ENCODE measurements at regions not wholly inside any gene's neighbourhood (a gene's known extent, or its start where the extent isn't known, plus 50 kb on each side); places are given as distances from the start of the nearest gene placed in this dataset.

DNA sequence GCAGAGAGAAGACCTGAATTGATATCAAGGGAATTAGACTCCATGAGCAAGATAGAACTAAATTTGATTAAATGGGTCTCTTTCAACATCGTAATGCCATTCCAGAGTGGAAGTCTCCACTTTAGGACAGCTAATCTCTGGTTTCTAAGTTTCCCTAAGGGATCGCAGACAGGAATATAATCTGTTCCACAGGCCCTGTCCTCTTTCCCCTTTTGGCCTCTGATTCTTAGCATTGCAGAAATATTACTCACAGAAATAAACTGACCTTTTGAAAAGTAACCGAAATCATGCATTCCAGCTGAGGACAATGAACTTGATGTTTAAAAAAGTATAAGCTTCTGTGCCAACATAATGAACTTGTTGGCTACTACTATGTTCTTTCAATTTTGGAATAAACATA lies 227.8 kb downstream of the ETS1 start:
- intact Hi-C loops (cut with micrococcal nuclease), result no loop called here
- DNase-seq (ENCODE audit: low read depth, low spot score) (peak; percentile 31), FAIRE-seq (peak; percentile 26)
- H3K9me1 ChIP-seq (replicated peaks; ENCODE audit: control insufficient read depth, extremely low read depth, insufficient read depth, low read length), result no peaks in the 10 kb centered on the region
- H3K79me2 ChIP-seq (ENCODE audit: control insufficient read depth, insufficient read depth, low read length), result no peaks in the 10 kb centered on the region
- no peaks in the 10 kb centered on the region for H3K27me3 ChIP-seq (ENCODE audit: control insufficient read depth in 2 of 2, insufficient read depth in 2 of 2, low read length in 2 of 2)
- H3K36me3 ChIP-seq (ENCODE audit: control insufficient read depth in 2 of 2, extremely low read depth in 1 of 2, insufficient read depth in 2 of 2, low read length in 2 of 2), result no peaks in the 10 kb centered on the region
- no TSS peak for BruUV-seq (replicated peaks)
- peaks cover 3% of the 10 kb centered on the region for H3K4me1 ChIP-seq (ENCODE audit: control insufficient read depth, extremely low read depth, insufficient read depth, low read length)
- no peak overlapping the region for H3K4me2 ChIP-seq (ENCODE audit: insufficient read depth, low read length)
- TF ChIP-seq EZH2 (IDR thresholded peaks at IDR 0.05; ENCODE audit: borderline replicate concordance, low read depth, low read length, severe bottlenecking) (no peak), JUN (IDR thresholded peaks at IDR 0.05; ENCODE audit: borderline replicate concordance, insufficient read depth, insufficient read length, low read depth) (no peak), FOS (IDR thresholded peaks at IDR 0.05; ENCODE audit: borderline replicate concordance, insufficient read depth, low read length) (no peak), GATA2 (IDR thresholded peaks at IDR 0.05; ENCODE audit: insufficient read depth, insufficient read length, low read depth, low read length) (no peak), POLR2AphosphoS5 (IDR thresholded peaks at IDR 0.05; ENCODE audit: insufficient read depth, low read depth, low read length) (no peak), POLR2A (IDR thresholded peaks at IDR 0.05; ENCODE audit: low read depth, low read length) (no peak), MYC (IDR thresholded peaks at IDR 0.05; ENCODE audit: low read depth, low read length) (no peak)
- TF ChIP-seq, protein P1, sequence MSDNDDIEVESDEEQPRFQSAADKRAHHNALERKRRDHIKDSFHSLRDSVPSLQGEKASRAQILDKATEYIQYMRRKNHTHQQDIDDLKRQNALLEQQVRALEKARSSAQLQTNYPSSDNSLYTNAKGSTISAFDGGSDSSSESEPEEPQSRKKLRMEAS (IDR thresholded peaks at IDR 0.05; ENCODE audit: insufficient read depth, insufficient read length), result no peak
- TF ChIP-seq, protein P2, sequence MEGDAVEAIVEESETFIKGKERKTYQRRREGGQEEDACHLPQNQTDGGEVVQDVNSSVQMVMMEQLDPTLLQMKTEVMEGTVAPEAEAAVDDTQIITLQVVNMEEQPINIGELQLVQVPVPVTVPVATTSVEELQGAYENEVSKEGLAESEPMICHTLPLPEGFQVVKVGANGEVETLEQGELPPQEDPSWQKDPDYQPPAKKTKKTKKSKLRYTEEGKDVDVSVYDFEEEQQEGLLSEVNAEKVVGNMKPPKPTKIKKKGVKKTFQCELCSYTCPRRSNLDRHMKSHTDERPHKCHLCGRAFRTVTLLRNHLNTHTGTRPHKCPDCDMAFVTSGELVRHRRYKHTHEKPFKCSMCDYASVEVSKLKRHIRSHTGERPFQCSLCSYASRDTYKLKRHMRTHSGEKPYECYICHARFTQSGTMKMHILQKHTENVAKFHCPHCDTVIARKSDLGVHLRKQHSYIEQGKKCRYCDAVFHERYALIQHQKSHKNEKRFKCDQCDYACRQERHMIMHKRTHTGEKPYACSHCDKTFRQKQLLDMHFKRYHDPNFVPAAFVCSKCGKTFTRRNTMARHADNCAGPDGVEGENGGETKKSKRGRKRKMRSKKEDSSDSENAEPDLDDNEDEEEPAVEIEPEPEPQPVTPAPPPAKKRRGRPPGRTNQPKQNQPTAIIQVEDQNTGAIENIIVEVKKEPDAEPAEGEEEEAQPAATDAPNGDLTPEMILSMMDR (IDR thresholded peaks at IDR 0.05; ENCODE audit: extremely low read depth in 1 of 2, insufficient read depth in 1 of 2, low read depth in 1 of 2, low read length in 2 of 2), result no peak
- H3K9me3 ChIP-seq (replicated peaks; ENCODE audit: control insufficient read depth, insufficient read depth, low read length), result no peaks in the 10 kb centered on the region
- no peak overlapping the region for H3K4me3 ChIP-seq (replicated peaks in 1 of 3; ENCODE audit: insufficient read depth in 1 of 3, low read depth in 1 of 3, low read length in 3 of 3)
- CTCF ChIA-PET, result interaction anchor here (1.0 kb wide), 1 partner anchor 14 kb away, joined by 3 read pairs; no protein-coding TSS in a partner anchor
- H3K9ac ChIP-seq (replicated peaks; ENCODE audit: extremely low read depth, insufficient read depth, low read length), result no peak overlapping the region
- H2AFZ ChIP-seq (ENCODE audit: low read depth, low read length), result no peak overlapping the region
- POLR2A ChIA-PET, result no interaction called here
- H3K27ac ChIP-seq (ENCODE audit: insufficient read depth, low read depth, low read length), result no peak overlapping the region
- dilution Hi-C loops (cut with MboI; ENCODE audit: extremely low pct_ligation_motif_present, low sequenced_read_pairs), result no loop called here
- H4K20me1 ChIP-seq (replicated peaks; ENCODE audit: control insufficient read depth, extremely low read depth, insufficient read depth, low read length), result no peaks in the 10 kb centered on the region

Data from endothelial cell of umbilical vein (primary cell).